ENCODE measurements at regions not wholly inside any gene's neighbourhood (a gene's known extent, or its start where the extent isn't known, plus 50 kb on each side); places are given as distances from the start of the nearest gene placed in this dataset.

DNA sequence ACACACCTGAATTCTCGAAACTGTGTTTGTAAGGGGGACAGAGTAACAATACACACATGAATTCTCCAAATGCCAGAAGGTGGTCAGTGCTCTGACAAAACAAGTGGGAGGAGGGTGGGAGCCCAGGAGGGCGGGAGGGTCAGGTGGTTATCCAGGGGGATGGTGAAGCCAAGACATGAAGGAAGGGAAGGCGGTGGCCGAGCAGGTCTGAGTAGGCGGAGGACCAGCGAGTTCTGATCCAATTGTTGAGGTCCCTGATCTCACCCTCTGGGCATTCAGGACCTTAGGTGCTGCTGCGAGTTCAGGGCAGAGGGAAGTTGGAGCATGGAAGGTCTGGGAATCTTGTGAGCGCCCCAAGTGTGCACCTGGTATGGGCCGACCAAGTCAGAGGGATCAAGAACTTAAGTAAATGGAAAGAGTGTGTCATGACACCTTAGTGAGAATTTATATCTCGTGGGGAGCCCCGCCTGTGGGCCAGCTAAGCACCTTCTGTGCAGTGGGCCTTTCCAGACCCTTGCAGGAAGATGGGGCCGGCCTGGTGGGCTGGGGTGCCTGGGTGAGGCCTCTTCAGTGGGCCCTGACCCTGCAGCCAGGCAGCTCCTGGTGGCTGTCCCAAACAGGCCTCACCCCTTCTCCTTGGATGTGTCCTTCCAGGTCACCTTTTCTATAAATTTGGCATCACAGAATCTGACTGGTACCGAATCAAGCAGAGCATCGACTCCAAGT, 86.1 kb downstream of the NPIPB11 start:
- Histone ChIP-seq H2AFZ (ENCODE audit: control insufficient read depth, low read depth, low read length) (no peak overlapping the region), H4K20me1 (ENCODE audit: control insufficient read depth, insufficient read depth) (no peaks in the 10 kb centered on the region), H3K36me3 (ENCODE audit: control insufficient read depth in 2 of 2, insufficient read depth in 2 of 2, low read length in 1 of 2) (no peaks in the 10 kb centered on the region), H3K79me2 (ENCODE audit: control insufficient read depth, insufficient read depth, low read length) (no peaks in the 10 kb centered on the region), H3K27me3 (replicated peaks in 1 of 2; ENCODE audit: control insufficient read depth in 2 of 2, insufficient read depth in 2 of 2, low read length in 1 of 2) (no peaks in the 10 kb centered on the region), H3K4me1 (ENCODE audit: control insufficient read depth, insufficient read depth, low read length) (no peaks in the 10 kb centered on the region), H3K27ac (ENCODE audit: control insufficient read depth, insufficient read depth) (no peak overlapping the region), H3K9ac (ENCODE audit: control insufficient read depth, insufficient read depth, low read length) (no peak overlapping the region), H3K4me3 (no peak overlapping the region), H3K4me2 (ENCODE audit: control insufficient read depth, insufficient read depth) (no peak overlapping the region), H3K9me3 (replicated peaks; ENCODE audit: control insufficient read depth, insufficient read depth, low read length) (no peaks in the 10 kb centered on the region)
- in situ Hi-C loops (cut with MboI), result no loop called here
- ChIA-PET CTCF (no interaction called here), POLR2A (no interaction called here), RAD21 (ENCODE audit: unreplicated experiment) (no interaction called here), SMC1A (ENCODE audit: uncharacterized antibody, unreplicated experiment) (no interaction called here)
- ATAC-seq, result no peak
- BruUV-seq (replicated peaks), result no TSS peak
- no peak for DNase-seq (ENCODE audit: low read depth, low spot score)
- intact Hi-C loops (cut with micrococcal nuclease; ENCODE audit: unreplicated experiment), result no loop called here
- FAIRE-seq, result no peak
- 53% methylated on average over 13 of the region's 14 CpGs for WGBS (ENCODE audit: insufficient coverage, insufficient replicate concordance, low lambda C conversion rate, missing lambda C conversion rate)
- TF ChIP-seq ZNF592 (IDR thresholded peaks at IDR 0.05), result no peak
- TF ChIP-seq CREB1 (IDR thresholded peaks at IDR 0.05; ENCODE audit: low read depth), result no peak
- TF ChIP-seq TCF12 (IDR thresholded peaks at IDR 0.05; ENCODE audit: low read depth, low read length), result no peak
- TF ChIP-seq, protein P1, sequence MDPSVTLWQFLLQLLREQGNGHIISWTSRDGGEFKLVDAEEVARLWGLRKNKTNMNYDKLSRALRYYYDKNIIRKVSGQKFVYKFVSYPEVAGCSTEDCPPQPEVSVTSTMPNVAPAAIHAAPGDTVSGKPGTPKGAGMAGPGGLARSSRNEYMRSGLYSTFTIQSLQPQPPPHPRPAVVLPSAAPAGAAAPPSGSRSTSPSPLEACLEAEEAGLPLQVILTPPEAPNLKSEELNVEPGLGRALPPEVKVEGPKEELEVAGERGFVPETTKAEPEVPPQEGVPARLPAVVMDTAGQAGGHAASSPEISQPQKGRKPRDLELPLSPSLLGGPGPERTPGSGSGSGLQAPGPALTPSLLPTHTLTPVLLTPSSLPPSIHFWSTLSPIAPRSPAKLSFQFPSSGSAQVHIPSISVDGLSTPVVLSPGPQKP (IDR thresholded peaks at IDR 0.05; ENCODE audit: low read depth, low read length), result no peak
- TF ChIP-seq ZNF207 (IDR thresholded peaks at IDR 0.05; ENCODE audit: borderline replicate concordance), result no peak
- TF ChIP-seq, protein P2, sequence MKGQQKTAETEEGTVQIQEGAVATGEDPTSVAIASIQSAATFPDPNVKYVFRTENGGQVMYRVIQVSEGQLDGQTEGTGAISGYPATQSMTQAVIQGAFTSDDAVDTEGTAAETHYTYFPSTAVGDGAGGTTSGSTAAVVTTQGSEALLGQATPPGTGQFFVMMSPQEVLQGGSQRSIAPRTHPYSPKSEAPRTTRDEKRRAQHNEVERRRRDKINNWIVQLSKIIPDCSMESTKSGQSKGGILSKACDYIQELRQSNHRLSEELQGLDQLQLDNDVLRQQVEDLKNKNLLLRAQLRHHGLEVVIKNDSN (IDR thresholded peaks at IDR 0.05; ENCODE audit: borderline replicate concordance, extremely low read length, insufficient read depth, low read depth, low read length), result no peak
- TF ChIP-seq HDGF (IDR thresholded peaks at IDR 0.05), result no peak
- TF ChIP-seq MYC (IDR thresholded peaks at IDR 0.05; ENCODE audit: insufficient read depth, insufficient read length, insufficient replicate concordance, low read length, severe bottlenecking), result no peak
- TF ChIP-seq EZH2 (IDR thresholded peaks at IDR 0.05; ENCODE audit: borderline replicate concordance, control insufficient read depth, low read depth, low read length), result no peak
- TF ChIP-seq CHD1 (IDR thresholded peaks at IDR 0.05; ENCODE audit: low read depth, low read length), result no peak
- TF ChIP-seq, protein P3, sequence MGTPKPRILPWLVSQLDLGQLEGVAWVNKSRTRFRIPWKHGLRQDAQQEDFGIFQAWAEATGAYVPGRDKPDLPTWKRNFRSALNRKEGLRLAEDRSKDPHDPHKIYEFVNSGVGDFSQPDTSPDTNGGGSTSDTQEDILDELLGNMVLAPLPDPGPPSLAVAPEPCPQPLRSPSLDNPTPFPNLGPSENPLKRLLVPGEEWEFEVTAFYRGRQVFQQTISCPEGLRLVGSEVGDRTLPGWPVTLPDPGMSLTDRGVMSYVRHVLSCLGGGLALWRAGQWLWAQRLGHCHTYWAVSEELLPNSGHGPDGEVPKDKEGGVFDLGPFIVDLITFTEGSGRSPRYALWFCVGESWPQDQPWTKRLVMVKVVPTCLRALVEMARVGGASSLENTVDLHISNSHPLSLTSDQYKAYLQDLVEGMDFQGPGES (IDR thresholded peaks at IDR 0.05), result no peak
- no peak for TF ChIP-seq RB1 (IDR thresholded peaks at IDR 0.05; ENCODE audit: borderline replicate concordance)
- TF ChIP-seq RAD21 (IDR thresholded peaks at IDR 0.05; ENCODE audit: insufficient read depth, low read depth, low read length), result no peak
- TF ChIP-seq, protein P4, sequence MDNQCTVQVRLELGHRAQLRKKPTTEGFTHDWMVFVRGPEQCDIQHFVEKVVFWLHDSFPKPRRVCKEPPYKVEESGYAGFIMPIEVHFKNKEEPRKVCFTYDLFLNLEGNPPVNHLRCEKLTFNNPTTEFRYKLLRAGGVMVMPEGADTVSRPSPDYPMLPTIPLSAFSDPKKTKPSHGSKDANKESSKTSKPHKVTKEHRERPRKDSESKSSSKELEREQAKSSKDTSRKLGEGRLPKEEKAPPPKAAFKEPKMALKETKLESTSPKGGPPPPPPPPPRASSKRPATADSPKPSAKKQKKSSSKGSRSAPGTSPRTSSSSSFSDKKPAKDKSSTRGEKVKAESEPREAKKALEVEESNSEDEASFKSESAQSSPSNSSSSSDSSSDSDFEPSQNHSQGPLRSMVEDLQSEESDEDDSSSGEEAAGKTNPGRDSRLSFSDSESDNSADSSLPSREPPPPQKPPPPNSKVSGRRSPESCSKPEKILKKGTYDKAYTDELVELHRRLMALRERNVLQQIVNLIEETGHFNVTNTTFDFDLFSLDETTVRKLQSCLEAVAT (IDR thresholded peaks at IDR 0.05), result no peak
- TF ChIP-seq CBX5 (IDR thresholded peaks at IDR 0.05; ENCODE audit: low read depth), result no peak
- TF ChIP-seq MTA3 (IDR thresholded peaks at IDR 0.05; ENCODE audit: borderline replicate concordance, low read length), result no peak

Data from GM12878 (cell line).